Fibroblast of lung (primary cell): ENCODE measurements at regions not wholly inside any gene's neighbourhood (a gene's known extent, or its start where the extent isn't known, plus 50 kb on each side); places are given as distances from the start of the nearest gene placed in this dataset.

ENCODE experiments used
- DNase-seq, 2 donors: peaks; one replicate each; pipeline versions ENCODE4 v3.0.0 to v3.0.0-alpha.2; 2010; ENCODE audit warnings: low read depth in 2 of 2
- H2AFZ ChIP-seq: 2 replicates; pipeline ENCODE4 v1.5.1; 2012; ENCODE audit warnings: low read length, control low read depth, inconsistent platforms
- H3K27ac ChIP-seq: 2 replicates; pipeline ENCODE4 v1.5.1; 2011; ENCODE audit warnings: low read length, control low read depth; ENCODE audit not compliant: insufficient read depth
- H3K27me3 ChIP-seq: 2 replicates; pipeline ENCODE4 v1.5.1; 2011; ENCODE audit warnings: mild to moderate bottlenecking, low read length; ENCODE audit not compliant: control insufficient read depth, insufficient read depth
- H3K36me3 ChIP-seq: 2 replicates; pipeline ENCODE4 v1.5.1; 2011; ENCODE audit warnings: low read length; ENCODE audit not compliant: control insufficient read depth, insufficient read depth
- H3K4me1 ChIP-seq: 2 replicates; pipeline ENCODE4 v1.5.1; 2011; ENCODE audit warnings: low read length; ENCODE audit not compliant: control insufficient read depth, insufficient read depth; ENCODE audit errors: extremely low read depth
- H3K4me2 ChIP-seq: 2 replicates; pipeline ENCODE4 v1.5.1; 2011; ENCODE audit warnings: low read length, control low read depth; ENCODE audit not compliant: insufficient read depth; ENCODE audit errors: extremely low read depth
- H3K4me3 ChIP-seq, 4 experiments: fragments of 200-600 bp in 1 of 4; sonication (generic) in 1 of 4; replicated peaks in 1 of 4; 2 replicates each; pipeline ENCODE4 v1.5.1; 2011 to 2016; ENCODE audit warnings: low read length in 4 of 4, low read depth in 3 of 4, mild to moderate bottlenecking in 3 of 4, control low read depth in 2 of 4, inconsistent platforms in 1 of 4, mixed read lengths in 1 of 4; ENCODE audit not compliant: insufficient read depth in 1 of 4; ENCODE audit errors: control extremely low read depth in 1 of 4
- H3K79me2 ChIP-seq: 2 replicates; pipeline ENCODE4 v1.5.1; 2012; ENCODE audit warnings: mild to moderate bottlenecking, low read length, inconsistent platforms; ENCODE audit not compliant: control insufficient read depth, insufficient read depth
- H3K9ac ChIP-seq: 2 replicates; pipeline ENCODE4 v1.5.1; 2011; ENCODE audit warnings: mild to moderate bottlenecking, low read length, control low read depth; ENCODE audit not compliant: insufficient read depth
- H3K9me3 ChIP-seq: 2 replicates; pipeline ENCODE4 v1.5.1; 2012; ENCODE audit warnings: low read depth, low read length; ENCODE audit not compliant: control insufficient read depth, insufficient read depth
- H4K20me1 ChIP-seq: 2 replicates; pipeline ENCODE4 v1.5.1; 2011; ENCODE audit warnings: low read length; ENCODE audit not compliant: control insufficient read depth, insufficient read depth; ENCODE audit errors: extremely low read depth
- CTCF ChIP-seq, 2 donors: IDR thresholded peaks in 1 of 2; conservative IDR thresholded peaks in 1 of 2; 1 replicate in 1 of 2; 2 replicates in 1 of 2; pipeline ENCODE4 v1.5.1; 2011 to 2012; ENCODE audit warnings: low read length in 2 of 2, control low read depth in 1 of 2, inconsistent platforms in 1 of 2, low read depth in 1 of 2, mild to moderate bottlenecking in 1 of 2
- EZH2 ChIP-seq: IDR thresholded peaks from 2 replicates; pipeline ENCODE4 v1.5.1; 2012; ENCODE audit warnings: low read length, control low read depth, mild to moderate bottlenecking; ENCODE audit errors: missing control alignments

- Histone ChIP-seq H3K9me3 (no peaks in the 10 kb centered on the region), H3K36me3 (no peaks in the 10 kb centered on the region), H3K79me2 (no peaks in the 10 kb centered on the region), H3K4me2 (no peak overlapping the region), H3K27me3 (no peaks in the 10 kb centered on the region), H2AFZ (no peak overlapping the region), H3K4me3 (no peak overlapping the region), H3K27ac (no peak overlapping the region), H4K20me1 (no peaks in the 10 kb centered on the region), H3K4me1 (no peaks in the 10 kb centered on the region), H3K9ac (no peak overlapping the region)
- no peak for DNase-seq
- TF ChIP-seq CTCF (conservative IDR thresholded peaks at IDR 0.05 in 1 of 2, IDR thresholded peaks at IDR 0.05 in 1 of 2; ENCODE audit: low read depth in 1 of 2, low read length in 2 of 2) (no peak), EZH2 (no peak)
Observed at GRCh38 chr1:189435398-189435797, 1042.3 kb downstream of the BRINP3 start.

DNA sequence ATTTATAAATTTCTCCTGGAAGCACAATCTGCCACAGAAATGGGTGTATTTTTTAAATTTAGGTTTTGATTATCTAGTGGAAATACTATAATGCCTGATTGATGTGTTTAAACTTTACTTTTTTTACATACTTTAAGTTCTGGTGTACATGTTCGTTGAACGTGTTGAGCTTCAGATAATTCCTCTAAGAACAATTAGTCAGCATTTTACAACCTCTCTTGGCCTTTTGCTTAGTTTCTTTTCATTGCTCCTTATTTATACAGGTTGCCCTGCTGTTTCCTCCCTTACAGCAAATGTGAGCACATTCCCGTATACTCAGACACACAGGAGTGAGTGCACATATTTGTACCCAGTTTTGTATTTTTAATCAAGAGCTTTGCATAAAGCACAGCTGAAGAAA, 1038.9 kb downstream of the BRINP3 start:
- no peak overlapping the region for H2AFZ ChIP-seq

DNA sequence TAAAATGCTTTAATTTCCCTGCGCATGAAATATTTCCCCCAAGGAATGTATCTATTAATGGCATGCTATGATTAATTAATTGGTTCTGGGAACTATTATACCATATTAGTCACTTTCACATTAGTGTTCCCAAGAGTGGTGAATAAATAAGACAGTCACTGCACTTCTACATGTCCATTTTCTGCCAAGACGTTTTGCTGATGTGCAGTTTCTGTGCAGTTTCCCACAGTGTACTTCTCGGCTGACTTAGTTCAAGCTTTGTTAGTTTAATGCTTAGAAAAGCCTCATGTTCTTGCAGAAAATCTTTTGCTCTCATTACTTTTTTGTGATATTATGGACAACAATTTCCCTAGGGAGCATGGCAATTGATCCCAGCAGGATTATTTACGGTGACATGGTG, 1014.5 kb downstream of the BRINP3 start:
- TF ChIP-seq EZH2 (no peak), CTCF (conservative IDR thresholded peaks at IDR 0.05 in 1 of 2, IDR thresholded peaks at IDR 0.05 in 1 of 2; ENCODE audit: low read depth in 1 of 2, low read length in 2 of 2) (no peak)
- Histone ChIP-seq H3K4me3 (no peak overlapping the region), H3K27me3 (no peaks in the 10 kb centered on the region), H3K27ac (no peak overlapping the region), H4K20me1 (no peaks in the 10 kb centered on the region), H3K4me2 (no peak overlapping the region), H3K4me1 (no peaks in the 10 kb centered on the region), H3K9ac (no peak overlapping the region), H3K36me3 (no peaks in the 10 kb centered on the region), H2AFZ (no peak overlapping the region), H3K79me2 (no peaks in the 10 kb centered on the region), H3K9me3 (no peaks in the 10 kb centered on the region)
- DNase-seq, result peak in 1 of 2 donors; percentile 1

More for the DNA sequence above, 1038.9 kb downstream of the BRINP3 start:
- Histone ChIP-seq H3K27me3 (no peaks in the 10 kb centered on the region), H3K4me3 (no peak overlapping the region), H3K4me2 (no peak overlapping the region), H3K36me3 (no peaks in the 10 kb centered on the region), H4K20me1 (no peaks in the 10 kb centered on the region), H3K27ac (no peak overlapping the region), H3K4me1 (no peaks in the 10 kb centered on the region), H3K79me2 (no peaks in the 10 kb centered on the region), H3K9ac (no peak overlapping the region), H3K9me3 (no peaks in the 10 kb centered on the region)
- DNase-seq, result no peak
- TF ChIP-seq EZH2 (no peak), CTCF (conservative IDR thresholded peaks at IDR 0.05 in 1 of 2, IDR thresholded peaks at IDR 0.05 in 1 of 2; ENCODE audit: low read depth in 1 of 2, low read length in 2 of 2) (no peak)
